H1 (cell line): ENCODE measurements at regions not wholly inside any gene's neighbourhood (a gene's known extent, or its start where the extent isn't known, plus 50 kb on each side); places are given as distances from the start of the nearest gene placed in this dataset.

ENCODE experiments used
- CTCF ChIA-PET: fragments of 300-600 bp; sonication (Branson Sonifier 250); formaldehyde crosslinking; loops from one replicate; lab custom pipeline; 2021; ENCODE audit not compliant: partially characterized antibody; lab: Charles Lee
- POLR2A ChIA-PET: fragments of 300-600 bp; sonication (Branson Sonifier 250); formaldehyde crosslinking; loops from one replicate; lab custom pipeline; 2021; ENCODE audit warnings: inconsistent platforms; ENCODE audit not compliant: partially characterized antibody; lab: Charles Lee
- DNase-seq, 2 experiments: peaks; one replicate each; pipeline versions ENCODE4 v3.0.0 to v3.0.0-alpha.2; 2010 to 2022; ENCODE audit warnings: low spot score in 2 of 2, low read depth in 1 of 2, mixed read lengths in 1 of 2
- FAIRE-seq: peaks from 2 replicates; lab custom pipeline; 2011; peaks lifted over from hg19 to GRCh38; lab: Jason Lieb, UNC
- H2AFZ ChIP-seq: 2 replicates; pipeline ENCODE4 v1.8.1; 2012; ENCODE audit warnings: low read length, inconsistent platforms
- H2AK5ac ChIP-seq: 2 replicates; pipeline ENCODE4 v1.6.1; 2013; ENCODE audit warnings: low read depth, low read length
- H2BK120ac ChIP-seq: replicated peaks from 2 replicates; pipeline ENCODE3; 2013; ENCODE audit warnings: low read depth, low read length, inconsistent platforms
- H2BK12ac ChIP-seq: 2 replicates; pipeline ENCODE4 v1.6.1; 2013; ENCODE audit warnings: low read depth, low read length
- H2BK15ac ChIP-seq: 2 replicates; pipeline ENCODE4 v1.6.1; 2013; ENCODE audit warnings: low read length
- H2BK20ac ChIP-seq: 2 replicates; pipeline ENCODE4 v1.6.1; 2013; ENCODE audit warnings: low read length
- H2BK5ac ChIP-seq: 2 replicates; pipeline ENCODE4 v1.6.1; 2013; ENCODE audit warnings: low read depth, low read length
- H3K14ac ChIP-seq: 2 replicates; pipeline ENCODE4 v1.6.1; 2013; ENCODE audit warnings: inconsistent platforms; ENCODE audit not compliant: insufficient read length
- H3K18ac ChIP-seq: 2 replicates; pipeline ENCODE4 v1.6.1; 2013; ENCODE audit warnings: low read length; ENCODE audit errors: extremely low read depth
- H3K23ac ChIP-seq: 2 replicates; pipeline ENCODE4 v1.6.1; 2013; ENCODE audit warnings: inconsistent platforms; ENCODE audit not compliant: insufficient read length
- H3K23me2 ChIP-seq: 2 replicates; pipeline ENCODE4 v1.6.1; 2013; ENCODE audit warnings: low read depth, low read length
- H3K27ac ChIP-seq: 2 replicates; pipeline ENCODE4 v1.6.1; 2011; ENCODE audit warnings: low read depth, low read length, inconsistent platforms
- H3K27me3 ChIP-seq, 4 experiments: replicated peaks in 1 of 4; 1 replicate in 1 of 4; 2 replicates in 3 of 4; pipeline versions ENCODE4 v1.6.1 to v1.8.1; 2011 to 2013; ENCODE audit warnings: low read length in 3 of 4, mild to moderate bottlenecking in 3 of 4, inconsistent platforms in 2 of 4, mixed read lengths in 2 of 4, moderate library complexity in 1 of 4; ENCODE audit not compliant: control insufficient read depth in 3 of 4, insufficient read depth in 3 of 4; ENCODE audit errors: extremely low read depth in 1 of 4
- H3K36me3 ChIP-seq, 4 experiments: 2 replicates each; pipeline versions ENCODE4 v1.6.1 to v1.8.1; 2011 to 2013; ENCODE audit warnings: mild to moderate bottlenecking in 4 of 4, low read length in 3 of 4, moderate library complexity in 2 of 4, control low read depth in 1 of 4, inconsistent platforms in 1 of 4; ENCODE audit not compliant: insufficient read depth in 4 of 4, control insufficient read depth in 2 of 4
- H3K4ac ChIP-seq: replicated peaks from 2 replicates; pipeline ENCODE3; 2013; ENCODE audit warnings: low read length, low read depth, mixed read lengths, inconsistent platforms; ENCODE audit not compliant: insufficient read length
- H3K4me1 ChIP-seq, 4 experiments: replicated peaks in 1 of 4; 1 replicate in 1 of 4; 2 replicates in 3 of 4; pipeline versions ENCODE4 v1.6.1 to v1.8.1; 2011 to 2013; ENCODE audit warnings: low read length in 3 of 4, inconsistent platforms in 2 of 4, mixed read lengths in 1 of 4; ENCODE audit not compliant: insufficient read depth in 4 of 4, control insufficient read depth in 3 of 4
- H3K4me2 ChIP-seq, 2 experiments: 2 replicates each; pipeline versions ENCODE4 v1.6.1 to v1.8.1; 2011 to 2013; ENCODE audit warnings: low read depth in 2 of 2, low read length in 2 of 2, control low read depth in 1 of 2, inconsistent platforms in 1 of 2, mild to moderate bottlenecking in 1 of 2; ENCODE audit not compliant: insufficient read depth in 1 of 2
- H3K4me3 ChIP-seq, 4 experiments: fragments of 200-600, 300-600 bp in 1 of 4; sonication (generic), shearing (Covaris generic), sonication (Bioruptor Twin) in 1 of 4; 2 replicates each; pipeline versions ENCODE4 v1.5.1 to v1.8.1; 2011 to 2016; ENCODE audit warnings: low read length in 4 of 4, low read depth in 3 of 4, control low read depth in 2 of 4, inconsistent platforms in 2 of 4, mild to moderate bottlenecking in 2 of 4, mixed read lengths in 1 of 4, moderate library complexity in 1 of 4; ENCODE audit not compliant: insufficient read depth in 2 of 4; ENCODE audit errors: extremely low read depth in 1 of 4
- H3K56ac ChIP-seq: replicated peaks from 2 replicates; pipeline ENCODE3; 2013; ENCODE audit warnings: low read depth, mild to moderate bottlenecking, mixed read lengths, low read length, inconsistent platforms; ENCODE audit not compliant: insufficient read length
- H3K79me1 ChIP-seq: 2 replicates; pipeline ENCODE4 v1.6.1; 2013; ENCODE audit warnings: low read depth, low read length, control low read depth
- H3K79me2 ChIP-seq, 2 experiments: 2 replicates each; pipeline versions ENCODE4 v1.6.1 to v1.8.1; 2012 to 2013; ENCODE audit warnings: low read length in 2 of 2, mild to moderate bottlenecking in 2 of 2, inconsistent platforms in 1 of 2; ENCODE audit not compliant: insufficient read depth in 2 of 2, control insufficient read depth in 1 of 2
- H3K9ac ChIP-seq, 4 experiments: replicated peaks in 1 of 4; 1 replicate in 1 of 4; 2 replicates in 3 of 4; pipeline versions ENCODE4 v1.6.1 to v1.8.1; 2011 to 2013; ENCODE audit warnings: low read depth in 3 of 4, low read length in 3 of 4, control low read depth in 2 of 4, mild to moderate bottlenecking in 2 of 4, moderate library complexity in 2 of 4, inconsistent platforms in 1 of 4; ENCODE audit errors: extremely low read depth in 1 of 4
- H3K9me3 ChIP-seq, 2 experiments: 2 replicates each; pipeline versions ENCODE4 v1.6.1 to v1.8.1; 2012 to 2013; ENCODE audit warnings: mild to moderate bottlenecking in 2 of 2, moderate library complexity in 2 of 2, control low read depth in 1 of 2, inconsistent platforms in 1 of 2, low read depth in 1 of 2, low read length in 1 of 2, mixed read lengths in 1 of 2; ENCODE audit not compliant: insufficient read depth in 2 of 2
- H4K20me1 ChIP-seq, 2 experiments: replicated peaks in 1 of 2; 2 replicates each; pipeline versions ENCODE3 to v1.8.1; 2011 to 2013; ENCODE audit warnings: inconsistent platforms in 2 of 2, low read length in 2 of 2, mild to moderate bottlenecking in 1 of 2; ENCODE audit not compliant: insufficient read depth in 2 of 2, control insufficient read depth in 1 of 2
- H4K5ac ChIP-seq: 2 replicates; pipeline ENCODE4 v1.6.1; 2013; ENCODE audit warnings: low read length, low read depth, mixed read lengths, inconsistent platforms; ENCODE audit not compliant: insufficient read length
- H4K8ac ChIP-seq: 2 replicates; pipeline ENCODE4 v1.8.0; 2013; ENCODE audit warnings: mild to moderate bottlenecking, moderate library complexity, low read length, inconsistent platforms; ENCODE audit not compliant: insufficient read depth; ENCODE audit errors: extremely low read depth
- H4K91ac ChIP-seq: replicated peaks from 2 replicates; pipeline ENCODE3; 2013; ENCODE audit warnings: low read length, mixed read lengths, inconsistent platforms; ENCODE audit not compliant: insufficient read length
- RFX5 ChIP-seq: IDR thresholded peaks from 2 replicates; pipeline ENCODE4 v1.6.1; 2011; ENCODE audit warnings: low read depth, low read length, improper control_type of control experiment, borderline replicate concordance
- WGBS, 2 experiments: shearing (Covaris generic) in 1 of 2; methylation state at CpG; one replicate each; pipeline versions ENCODE4 v1.1.6 to v1.1.7; 2013 to 2015; ENCODE audit warnings: low lambda C conversion rate in 2 of 2, mixed read lengths in 2 of 2, inconsistent platforms in 1 of 2, low coverage in 1 of 2, missing lambda C conversion rate in 1 of 2; ENCODE audit not compliant: insufficient replicate concordance in 2 of 2, insufficient coverage in 1 of 2, insufficient read length in 1 of 2; ENCODE audit errors: extremely low coverage in 1 of 2, missing lambda C conversion rate in 1 of 2; 5-methylcytosine and 5-hydroxymethylcytosine counted together

GRCh38 chr2:185921048-185921756 lies 182.6 kb downstream of the FSIP2 start:
- no peak overlapping the region for H2BK20ac ChIP-seq
- peaks cover 0 to 3% (median 0%) of the 10 kb centered on the region in 4 experiments; a peak in 1 of 7 replicates for H3K4me1 ChIP-seq
- no peaks in the 10 kb centered on the region for H3K9me3 ChIP-seq
- no peak overlapping the region for H3K9ac ChIP-seq
- H3K56ac ChIP-seq: no peak overlapping the region
- H3K79me1 ChIP-seq: no peaks in the 10 kb centered on the region
- no peak overlapping the region for H3K14ac ChIP-seq
- DNase-seq: no peak
- 0 out of 2 replicates have a peak overlapping the region, but pooled peaks have one; percentile 35 for H2AFZ ChIP-seq
- H3K18ac ChIP-seq: no peak overlapping the region
- no peak overlapping the region for H3K4ac ChIP-seq
- POLR2A ChIA-PET: interaction anchor here (0.6 kb wide), 1 partner anchor 122 kb away, joined by 3 read pairs; no protein-coding TSS in a partner anchor
- no peak overlapping the region for H2BK12ac ChIP-seq
- H3K79me2 ChIP-seq: no peaks in the 10 kb centered on the region
- H4K20me1 ChIP-seq: no peaks in the 10 kb centered on the region
- no peak overlapping the region for H4K91ac ChIP-seq
- no peak overlapping the region for H3K23ac ChIP-seq
- no peak overlapping the region for H3K27ac ChIP-seq
- H2BK120ac ChIP-seq: no peak overlapping the region
- no peak overlapping the region for H4K5ac ChIP-seq
- 79% methylated on average over 3 of the region's 3 CpGs; no CpG with 5 or more reads in 1 of the 2 experiments for WGBS, 2 experiments
- H2BK15ac ChIP-seq: no peak overlapping the region
- no peak for TF ChIP-seq RFX5
- H3K23me2 ChIP-seq: no peaks in the 10 kb centered on the region
- no peak overlapping the region for H3K4me2 ChIP-seq
- H3K27me3 ChIP-seq: no peaks in the 10 kb centered on the region
- H4K8ac ChIP-seq: no peak overlapping the region
- no peak for FAIRE-seq
- no peaks in the 10 kb centered on the region for H3K36me3 ChIP-seq
- no peak overlapping the region for H2AK5ac ChIP-seq
- no peak overlapping the region for H2BK5ac ChIP-seq
- H3K4me3 ChIP-seq: no peak overlapping the region
- CTCF ChIA-PET: interaction anchor here (0.8 kb wide), 1 partner anchor 11 kb away, joined by 4 read pairs; no protein-coding TSS in a partner anchor
